Mucosa of descending colon (tissue), 3 donors: ENCODE measurements at regions not wholly inside any gene's neighbourhood (a gene's known extent, or its start where the extent isn't known, plus 50 kb on each side); places are given as distances from the start of the nearest gene placed in this dataset.

Experiments used
- ATAC-seq: fragments of 200-7000 bp; cut with Tn5 transposase; one replicate; pipeline ENCODE4 v1.9.1; 2020; ENCODE audit warnings: mild to moderate bottlenecking, moderate library complexity
- DNase-seq, 3 donors: peaks; one replicate each; pipeline ENCODE4 v3.0.0-alpha.2; 2020
- H3K36me3 ChIP-seq: fragments of 200-600 bp; one replicate; pipeline ENCODE4 v1.8.0; 2021; ENCODE audit warnings: low read depth, mild to moderate bottlenecking
- H3K4me1 ChIP-seq: fragments of 200-600 bp; one replicate; pipeline ENCODE4 v1.8.0; 2021; ENCODE audit warnings: low read depth, mild to moderate bottlenecking
- H3K4me3 ChIP-seq: fragments of 200-600 bp; one replicate; pipeline ENCODE4 v1.8.0; 2021; ENCODE audit warnings: mild to moderate bottlenecking
- H3K9me3 ChIP-seq: fragments of 200-600 bp; one replicate; pipeline ENCODE4 v1.8.0; 2021; ENCODE audit warnings: mild to moderate bottlenecking
- CTCF ChIP-seq: fragments of 200-600 bp; IDR thresholded peaks from one replicate; pipeline ENCODE4 v1.8.0; 2022; ENCODE audit warnings: antibody characterized with exemption, mild to moderate bottlenecking
- intact Hi-C, 2 donors: fragments of 100-400 bp; cut with DNase I in 1 of 2; cut with micrococcal nuclease in 1 of 2; formaldehyde crosslinking; loops; one replicate each; pipeline versions ENCODE4 v1.11.0 to v1.11.1; 2022; cut with DNase I, micrococcal nuclease
- donor health status: DM: no; HTN: no; CAD: no; lungs with moderate emphysema.
- donor health status: DM: no; HTN: no; CAD: no.
- donor health status: DM: no; HTN: yes; CAD: no.

- ATAC-seq (no peak), DNase-seq (no peak)
- Histone ChIP-seq H3K9me3 (no peaks in the 10 kb centered on the region), H3K4me3 (no peak overlapping the region), H3K4me1 (no peaks in the 10 kb centered on the region), H3K36me3 (no peaks in the 10 kb centered on the region)
- intact Hi-C loops, result no loop called here
- TF ChIP-seq CTCF, result no peak
These were observed 647.6 kb downstream of the TNS3 start for GRCh38 chr7:46934198-46934825.

GRCh38 chr7:46933596-46933995, 648.3 kb downstream of the TNS3 start:
- no peak for ATAC-seq
- TF ChIP-seq CTCF, result no peak
- no peak for DNase-seq
- no peaks in the 10 kb centered on the region for H3K9me3 ChIP-seq
- intact Hi-C loops, result no loop called here
- H3K4me1 ChIP-seq, result no peaks in the 10 kb centered on the region
- no peak overlapping the region for H3K4me3 ChIP-seq
- H3K36me3 ChIP-seq, result no peaks in the 10 kb centered on the region

GRCh38 chr7:46932676-46933424, 649.1 kb downstream of the TNS3 start:
- peak; percentile 18 for ATAC-seq

GRCh38 chr7:46932306-46932675, 649.6 kb downstream of the TNS3 start:
- intact Hi-C loops, result no loop called here
- Histone ChIP-seq H3K4me3 (no peak overlapping the region), H3K9me3 (no peaks in the 10 kb centered on the region), H3K36me3 (no peaks in the 10 kb centered on the region), H3K4me1 (no peaks in the 10 kb centered on the region)
- no peak for TF ChIP-seq CTCF
- DNase-seq, result no peak
- no peak for ATAC-seq

More at GRCh38 chr7:46932676-46933424, 649.1 kb downstream of the TNS3 start:
- no peak for TF ChIP-seq CTCF
- DNase-seq, result peak in 1 of 3 donors; percentile 35
- Histone ChIP-seq H3K9me3 (no peaks in the 10 kb centered on the region), H3K4me1 (no peaks in the 10 kb centered on the region), H3K36me3 (no peaks in the 10 kb centered on the region), H3K4me3 (no peak overlapping the region)
- intact Hi-C loops, result no loop called here

- Histone ChIP-seq H3K9me3 (no peaks in the 10 kb centered on the region), H3K36me3 (no peaks in the 10 kb centered on the region), H3K4me3 (no peak overlapping the region), H3K4me1 (no peaks in the 10 kb centered on the region)
- no peak for TF ChIP-seq CTCF
- ATAC-seq (peak; percentile 27), DNase-seq (peak in 1 of 3 donors; percentile 4)
- intact Hi-C loops, result no loop called here
These were observed 651.5 kb downstream of the TNS3 start for GRCh38 chr7:46930366-46930765.
